Pons (tissue), 1 donor: ENCODE measurements at regions not wholly inside any gene's neighbourhood (a gene's known extent, or its start where the extent isn't known, plus 50 kb on each side); places are given as distances from the start of the nearest gene placed in this dataset.
"Not testable (repeated sequence)": the region's sequence is repeated elsewhere in the genome, so short reads cannot be mapped to it uniquely, and the experiment has no call there.

Experiments used
- DNase-seq: peaks from one replicate; pipeline ENCODE4 v3.0.0-alpha.2; 2016; ENCODE audit warnings: low spot score

DNA sequence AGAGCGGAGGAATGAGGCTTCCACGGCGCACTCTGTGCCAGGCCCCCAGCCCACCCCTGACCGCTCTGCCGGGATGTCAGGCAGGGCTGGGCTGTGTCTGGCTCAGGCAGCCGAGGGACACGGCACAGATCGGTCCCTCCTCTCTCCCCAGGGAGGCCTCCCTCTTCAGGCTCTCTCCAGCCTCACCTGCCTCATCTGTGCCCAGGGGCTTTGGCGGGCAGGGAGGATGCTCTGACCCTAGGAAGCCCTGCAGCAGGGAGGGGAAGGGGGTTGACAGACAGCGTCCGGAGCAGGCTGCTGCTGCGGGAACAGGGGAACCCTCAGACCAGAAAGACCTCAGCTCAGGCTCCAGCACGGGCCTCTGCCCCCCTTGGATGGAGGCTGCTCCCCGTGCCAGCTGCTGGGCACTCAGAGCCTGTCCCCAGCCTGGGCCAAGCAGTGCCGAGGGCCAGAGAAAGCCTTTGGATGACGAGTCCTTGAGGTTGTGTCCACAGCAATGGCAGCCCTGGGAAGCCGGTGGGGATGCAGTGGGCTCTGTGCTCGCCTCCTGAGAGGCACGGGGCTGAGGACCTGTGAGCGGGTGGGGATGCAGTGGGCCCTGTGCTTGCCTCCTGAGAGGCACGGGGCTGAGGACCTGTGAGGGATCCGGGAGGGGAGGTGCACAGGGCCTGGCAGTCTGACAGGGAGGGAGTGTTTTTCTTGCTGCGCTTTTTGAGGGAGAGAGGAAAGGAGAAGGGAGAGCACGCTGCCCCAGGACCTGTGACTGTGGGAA lies 66.9 kb downstream of the FOXL3 start:
- DNase-seq: no peak

DNA sequence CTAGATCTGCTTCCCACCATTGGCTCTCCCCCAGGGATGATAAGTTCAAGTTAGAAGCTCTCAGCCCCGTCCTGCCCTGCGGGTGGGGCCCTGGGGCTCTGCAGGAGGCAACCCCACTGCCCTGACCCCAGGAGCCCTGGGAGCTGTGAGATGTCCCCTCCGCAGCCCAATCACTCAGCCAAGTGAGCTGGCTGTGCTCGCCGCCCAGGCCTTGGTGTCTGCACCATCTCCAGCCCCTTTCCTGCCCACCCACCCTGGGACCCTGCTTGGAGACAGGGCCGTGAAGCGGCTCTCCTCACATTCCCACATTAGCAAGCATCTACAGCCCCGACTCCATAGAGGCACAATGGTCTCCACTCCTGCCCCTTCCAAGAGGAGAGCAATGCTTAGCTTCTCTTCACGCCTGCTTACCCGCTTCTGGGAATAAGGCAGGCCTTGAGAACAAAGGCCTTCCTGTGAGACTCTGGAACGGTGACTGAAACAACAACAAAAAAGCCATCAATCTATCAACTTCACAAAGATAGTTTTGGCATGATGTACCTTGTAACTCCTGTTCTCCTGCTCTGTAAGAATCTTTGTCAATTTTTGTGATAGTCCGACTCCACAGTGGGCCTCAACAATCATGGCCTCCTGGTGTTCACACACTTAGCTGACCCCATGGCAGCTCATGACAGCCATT lies 67.7 kb downstream of the FOXL3 start:
- no peak for DNase-seq

GRCh38 chr7:358352-358751 lies 68.4 kb downstream of the FOXL3 start:
- DNase-seq: no peak

GRCh38 chr7:359226-359765 lies 69.3 kb downstream of the FOXL3 start:
- DNase-seq: no peak

DNA sequence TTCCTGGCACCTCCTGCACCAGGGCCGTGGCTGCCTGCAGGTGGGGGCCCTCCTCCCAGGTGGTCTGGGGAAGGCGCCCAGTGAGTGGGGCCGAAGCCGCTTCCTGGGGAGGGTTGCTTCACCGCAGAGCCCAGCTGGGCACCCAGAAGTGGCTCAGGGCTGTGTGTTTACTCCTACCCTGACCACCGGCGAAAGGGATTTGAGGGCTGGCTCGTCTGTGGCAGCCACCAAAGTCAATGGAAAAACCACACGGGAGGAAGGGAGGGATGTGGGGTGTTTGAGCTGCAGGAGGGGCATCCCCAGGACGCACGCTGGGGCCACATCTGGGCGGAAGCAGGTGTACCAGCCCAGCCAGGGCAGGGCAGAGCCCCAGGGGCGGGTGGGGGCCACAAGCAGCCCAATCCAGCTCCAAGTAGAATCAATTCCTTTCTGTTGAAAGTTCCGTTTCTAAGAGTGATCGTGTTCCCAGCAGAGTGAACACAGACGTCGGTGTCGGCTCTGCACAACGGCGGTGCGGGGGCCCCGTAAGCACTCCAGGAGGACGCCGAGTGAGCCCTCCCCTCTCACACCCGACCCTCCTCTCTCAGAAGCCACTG lies 69.9 kb downstream of the FOXL3 start:
- no peak for DNase-seq

DNA sequence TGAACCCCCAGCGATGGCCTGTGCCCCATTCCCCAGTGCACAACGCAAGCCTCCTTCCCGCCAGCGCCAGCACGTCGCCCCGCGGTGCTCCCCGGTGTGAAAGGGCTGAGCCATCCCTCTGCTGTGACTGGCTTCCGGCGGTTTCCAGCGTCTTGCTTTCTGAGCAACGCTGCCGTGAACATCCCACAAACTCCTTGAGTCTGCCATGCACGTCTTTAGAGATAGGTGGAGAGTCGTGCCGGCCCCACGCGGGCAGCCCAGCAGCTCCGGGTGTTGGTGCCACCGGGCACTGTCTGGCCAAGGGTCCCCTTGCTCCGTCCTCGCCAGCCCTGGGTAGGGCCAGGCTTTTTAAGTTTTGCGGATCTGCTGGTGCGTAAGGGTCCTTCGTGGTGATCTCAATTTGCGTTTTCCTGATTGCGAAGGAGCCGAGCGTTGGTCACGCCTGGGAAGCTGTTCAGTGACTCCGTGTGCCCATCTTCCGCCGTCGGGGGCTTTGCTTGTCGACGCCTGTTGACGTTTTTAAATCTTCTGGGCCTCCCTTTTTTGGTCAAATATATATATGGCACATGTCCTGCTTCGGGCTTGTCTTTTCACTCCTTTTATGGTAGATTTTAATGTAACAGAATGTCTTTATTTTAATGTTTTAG lies 70.6 kb downstream of the FOXL3 start:
- DNase-seq: no peak

DNA sequence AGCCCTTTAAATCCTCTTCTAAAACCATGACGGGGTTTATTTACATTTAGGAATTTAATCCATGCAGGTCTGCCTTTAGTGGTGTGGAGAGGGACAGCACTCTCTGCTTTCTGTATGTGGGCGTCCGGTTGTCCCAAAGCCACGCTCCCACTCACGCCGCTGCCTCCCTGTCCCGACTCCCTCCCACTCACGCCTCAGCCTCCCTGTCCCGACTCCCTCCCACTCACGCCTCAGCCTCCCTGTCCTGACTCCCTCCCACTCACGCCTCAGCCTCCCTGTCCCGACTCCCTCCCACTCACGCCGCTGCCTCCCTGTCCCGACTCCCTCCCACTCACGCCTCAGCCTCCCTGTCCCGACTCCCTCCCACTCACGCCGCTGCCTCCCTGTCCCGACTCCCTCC lies 71.2 kb downstream of the FOXL3 start:
- not testable (repeated sequence) for DNase-seq

DNA sequence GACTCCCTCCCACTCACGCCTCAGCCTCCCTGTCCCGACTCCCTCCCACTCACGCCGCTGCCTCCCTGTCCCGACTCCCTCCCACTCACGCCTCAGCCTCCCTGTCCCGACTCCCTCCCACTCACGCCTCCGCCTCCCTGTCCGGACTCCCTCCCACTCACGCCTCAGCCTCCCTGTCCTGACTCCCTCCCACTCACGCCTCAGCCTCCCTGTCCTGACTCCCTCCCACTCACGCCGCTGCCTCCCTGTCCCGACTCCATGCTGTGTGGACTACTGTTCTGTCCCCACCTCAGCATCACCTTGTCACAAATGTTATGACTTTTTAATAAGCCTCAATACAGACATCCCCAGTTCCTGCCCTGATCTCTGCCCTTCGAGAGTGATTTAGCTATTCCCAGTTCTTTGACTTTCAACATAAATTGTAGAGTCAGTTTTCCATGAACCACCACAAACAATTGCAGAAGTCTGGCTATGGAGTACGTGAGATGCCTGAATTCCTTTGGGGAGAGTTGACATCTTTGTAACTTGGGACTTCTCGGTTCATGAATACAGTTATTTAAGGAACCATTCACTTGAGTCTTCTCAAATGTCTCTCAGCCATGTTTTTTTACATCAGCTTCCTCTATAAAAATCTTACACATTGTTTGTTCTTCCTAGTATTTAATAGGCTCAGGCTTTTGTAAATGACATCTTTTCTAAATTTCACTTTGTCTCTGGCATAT lies 71.9 kb downstream of the FOXL3 start:
- DNase-seq: no peak

DNA sequence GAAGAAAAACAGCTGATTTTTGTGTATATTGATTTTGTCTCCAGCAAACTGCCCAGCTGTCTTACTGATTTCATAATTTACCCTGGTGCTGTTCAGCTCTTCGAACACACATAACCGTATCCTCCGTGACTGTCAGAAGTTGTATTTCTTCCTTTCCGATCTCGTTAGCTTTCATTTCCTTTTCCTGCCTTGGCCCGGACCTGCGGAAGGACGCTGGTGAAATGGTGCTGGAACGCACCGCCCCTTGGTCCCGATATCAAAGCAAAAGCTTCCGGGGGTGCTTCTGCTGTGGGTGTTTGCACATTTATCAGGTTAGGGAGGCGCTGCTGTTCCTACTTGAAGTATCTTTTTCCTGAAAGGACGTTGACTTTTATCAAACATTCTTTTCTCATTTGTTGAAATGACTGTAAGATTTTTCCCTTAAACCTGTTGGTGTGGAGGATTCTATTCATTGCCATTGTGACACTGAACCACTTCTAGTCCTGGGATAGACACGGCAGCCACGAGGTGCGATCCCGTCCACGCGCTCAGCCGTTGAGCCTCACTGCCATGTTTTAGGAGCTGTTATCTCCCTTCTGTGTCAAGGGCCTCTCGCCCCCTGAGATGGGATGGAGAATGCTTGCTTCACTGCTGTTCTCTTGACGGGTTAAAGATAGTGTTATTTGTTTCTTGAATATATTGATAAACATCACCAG lies 72.6 kb downstream of the FOXL3 start:
- no peak for DNase-seq

- DNase-seq: no peak
These were observed 73.7 kb downstream of the FOXL3 start for GRCh38 chr7:363626-364025.

- DNase-seq: no peak
These were observed 74.6 kb downstream of the FOXL3 start for GRCh38 chr7:364536-364935.

GRCh38 chr7:365593-365992 lies 75.6 kb downstream of the FOXL3 start:
- no peak for DNase-seq

DNA sequence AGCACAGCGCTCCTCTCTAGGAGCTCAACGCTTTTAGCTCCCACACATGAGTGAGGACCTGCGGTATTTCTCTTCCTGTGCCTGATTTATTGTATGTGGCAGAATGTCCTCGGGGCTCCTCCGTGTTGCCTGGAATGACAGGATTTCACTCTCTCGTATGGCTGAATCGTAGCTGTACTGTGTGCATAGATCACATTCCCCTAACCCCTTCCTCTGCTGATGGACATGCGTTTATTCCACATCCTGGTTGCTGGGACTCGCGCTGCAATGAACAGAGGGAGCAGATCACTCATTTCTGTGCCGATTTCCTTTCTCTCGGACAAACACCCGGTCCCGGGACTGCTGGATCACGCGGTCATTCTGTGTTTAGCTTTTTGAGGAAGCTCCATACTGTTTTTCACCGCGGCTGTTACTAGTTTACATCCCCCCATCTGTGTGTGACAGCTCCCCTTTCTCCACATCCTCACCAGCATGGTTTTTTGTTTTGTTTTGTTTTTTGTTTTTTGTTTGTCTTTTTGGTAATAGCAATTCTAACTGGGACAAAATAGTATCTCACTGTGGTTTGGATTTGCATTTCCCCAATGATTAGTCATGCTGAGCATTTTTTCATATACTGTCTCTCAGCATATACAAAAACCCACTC lies 76.3 kb downstream of the FOXL3 start:
- peak; percentile 37 for DNase-seq

DNA sequence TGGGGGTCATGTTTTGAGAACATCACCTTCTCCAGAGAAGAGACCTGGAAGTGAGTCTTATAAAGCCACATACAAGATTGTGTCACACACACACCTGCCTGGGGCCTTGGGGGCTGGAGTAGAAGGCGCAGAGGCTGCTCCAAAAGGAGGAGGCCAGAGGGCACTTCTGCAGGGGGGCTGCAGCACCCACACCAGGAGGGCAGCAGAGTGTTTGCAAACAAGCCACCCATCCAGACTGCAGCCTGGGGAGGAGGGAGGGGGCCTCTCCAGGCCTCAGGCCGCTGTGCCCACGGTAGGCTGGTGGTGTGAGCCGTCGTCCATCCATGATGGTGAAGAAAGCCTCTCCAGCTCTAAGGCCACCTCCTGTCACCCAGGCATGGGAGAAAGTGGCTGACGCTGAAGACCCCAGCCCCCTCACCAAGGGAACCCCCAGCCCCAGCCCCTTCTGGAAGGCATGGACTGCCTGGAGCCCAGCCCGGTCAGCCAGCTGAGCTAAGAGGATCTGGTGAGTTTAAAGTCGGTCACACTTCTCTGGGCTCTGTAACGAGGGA lies 77.5 kb downstream of the FOXL3 start:
- no peak for DNase-seq

GRCh38 chr7:368651-369475 lies 78.9 kb downstream of the FOXL3 start:
- DNase-seq: no peak

DNA sequence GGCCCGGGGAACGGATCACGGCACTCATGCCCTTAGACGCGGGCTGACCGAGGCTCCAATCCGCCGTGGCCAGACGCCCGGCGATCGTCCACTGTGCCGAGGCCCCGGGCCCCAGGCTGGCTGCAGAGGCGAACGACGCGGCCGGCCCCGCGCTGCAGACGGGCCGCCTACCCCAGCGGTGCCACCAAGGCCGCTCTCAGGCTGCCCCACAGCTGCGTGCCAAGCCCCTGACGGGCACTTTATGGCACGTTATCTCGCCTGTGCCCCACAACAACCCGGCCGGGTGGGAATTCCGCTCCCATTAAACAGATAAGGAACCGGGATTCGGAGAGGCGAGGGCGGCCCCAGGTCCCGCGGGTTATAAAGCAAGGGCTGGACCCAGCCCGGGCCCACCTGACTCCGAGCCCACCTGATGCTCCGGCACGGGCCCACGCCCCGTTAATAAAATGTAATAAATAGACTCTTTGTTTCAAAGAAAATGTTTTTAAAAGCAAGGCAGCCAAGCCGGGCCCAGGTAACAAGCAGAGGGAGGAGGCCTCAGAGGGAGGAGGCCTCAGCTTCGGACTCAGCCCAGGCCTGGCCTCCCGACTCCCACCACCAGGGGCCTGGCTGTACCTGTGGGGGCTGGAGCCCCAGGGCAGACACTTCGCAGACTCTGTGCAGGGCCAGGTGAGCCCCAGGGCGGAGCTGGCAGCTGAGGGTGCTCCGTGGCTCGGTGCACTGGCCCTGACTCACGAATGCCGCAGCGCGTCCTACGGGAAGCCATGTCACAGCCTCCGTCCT lies 79.7 kb downstream of the FOXL3 start:
- DNase-seq: no peak

DNA sequence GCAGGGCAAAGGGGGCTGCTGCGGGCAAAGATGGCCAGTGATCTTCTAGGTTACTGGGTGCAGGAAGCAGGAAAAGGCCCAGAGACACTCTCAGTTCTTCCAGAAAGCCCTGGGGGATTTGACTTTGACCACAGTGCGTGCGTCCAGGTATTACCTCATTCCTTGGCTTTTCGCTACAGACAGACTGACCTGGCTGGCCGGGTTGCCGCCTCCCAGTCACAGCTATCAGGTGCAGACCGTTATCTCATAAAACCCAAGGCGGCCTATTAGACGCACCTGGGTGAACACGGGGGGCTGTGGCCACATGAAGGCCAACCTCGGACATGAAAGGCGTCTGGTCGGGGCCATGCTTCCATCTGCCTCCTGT lies 80.3 kb downstream of the FOXL3 start:
- no peak for DNase-seq

GRCh38 chr7:370775-371118 lies 80.8 kb downstream of the FOXL3 start:
- DNase-seq: no peak
